HG03139 (cell line): ENCODE measurements at regions not wholly inside any gene's neighbourhood (a gene's known extent, or its start where the extent isn't known, plus 50 kb on each side); places are given as distances from the start of the nearest gene placed in this dataset.
"Not testable (repeated sequence)": the region's sequence is repeated elsewhere in the genome, so short reads cannot be mapped to it uniquely, and the experiment has no call there.

Source experiments
- ATAC-seq: cut with Tn5 transposase; IDR thresholded peaks from one replicate; pipeline ENCODE4 v1.9.1; 2021; ENCODE audit not compliant: unreplicated experiment

DNA sequence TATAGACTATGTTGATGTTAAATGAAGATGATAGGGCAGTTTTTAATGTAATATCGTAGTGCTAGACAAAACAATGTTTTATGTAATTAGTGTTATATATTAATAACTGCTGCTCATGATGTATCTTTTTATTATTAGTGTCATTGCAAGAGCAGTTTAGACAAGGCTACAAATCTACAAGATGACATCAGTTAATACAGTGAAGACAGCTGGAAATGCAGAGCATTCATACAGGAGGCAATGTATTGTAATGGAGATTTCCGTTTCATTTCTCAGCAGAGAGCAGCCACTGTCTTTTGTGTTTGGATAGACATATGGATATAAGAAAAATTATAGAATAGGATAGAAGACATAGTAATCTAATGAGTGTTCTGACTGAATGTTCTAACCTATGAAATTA, 178.0 kb downstream of the FOXG1 start:
- ATAC-seq: no peak

DNA sequence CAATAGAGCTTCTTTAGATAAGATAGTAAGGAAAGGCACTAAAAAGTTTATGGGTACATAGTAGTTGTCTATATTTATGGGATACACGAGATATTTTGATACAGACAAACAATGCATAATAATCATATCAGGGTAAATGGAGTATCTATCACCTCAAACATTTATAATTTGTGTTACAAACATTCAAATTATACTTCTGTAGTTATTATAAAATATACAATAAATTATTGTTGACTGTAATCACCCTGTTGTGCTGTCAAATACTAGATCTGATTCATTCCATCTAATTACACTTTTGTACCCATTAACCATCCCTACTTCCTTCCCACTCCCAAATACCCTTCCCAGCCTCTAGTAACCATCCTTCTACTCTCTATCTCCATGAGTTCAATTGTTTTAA, 179.7 kb downstream of the FOXG1 start:
- ATAC-seq: no peak

DNA sequence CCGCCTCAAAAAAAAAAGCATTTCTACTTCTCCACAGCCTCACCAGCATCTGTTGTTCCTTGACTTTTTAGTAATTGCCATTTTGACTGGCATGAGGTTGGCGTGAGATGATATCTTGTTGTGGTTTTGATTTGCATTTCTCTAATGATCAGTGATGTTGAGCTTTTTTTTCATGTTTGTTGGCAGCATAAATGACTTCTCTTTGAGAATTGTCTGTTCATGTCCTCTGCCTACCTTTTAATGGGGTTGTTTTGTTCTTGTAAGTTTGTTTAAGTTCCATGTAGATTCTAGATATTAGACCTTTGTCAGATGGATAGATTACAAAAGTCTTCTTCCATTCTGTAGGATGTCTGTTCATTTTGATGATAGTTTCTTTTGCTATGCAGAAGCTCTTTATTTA, 182.9 kb downstream of the FOXG1 start:
- no peak for ATAC-seq

DNA sequence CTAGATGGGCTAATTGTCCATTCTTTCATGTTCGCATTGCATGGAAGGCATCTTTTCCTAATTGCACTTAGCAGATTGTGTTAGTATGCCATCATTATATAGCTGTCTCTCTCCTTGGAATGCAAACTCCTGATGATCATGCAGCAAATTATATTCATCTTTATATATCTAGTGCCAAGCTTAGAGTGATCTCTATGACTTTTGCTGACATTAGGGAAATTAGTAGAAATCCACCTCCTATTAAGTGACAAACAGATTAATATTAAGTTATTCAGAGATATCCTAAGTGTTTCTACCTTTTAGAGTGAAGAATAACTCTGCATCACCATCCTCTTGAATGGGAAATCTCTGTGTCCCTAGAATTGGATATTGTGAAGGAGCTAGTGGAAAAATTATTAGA, 185.6 kb downstream of the FOXG1 start:
- no peak for ATAC-seq

DNA sequence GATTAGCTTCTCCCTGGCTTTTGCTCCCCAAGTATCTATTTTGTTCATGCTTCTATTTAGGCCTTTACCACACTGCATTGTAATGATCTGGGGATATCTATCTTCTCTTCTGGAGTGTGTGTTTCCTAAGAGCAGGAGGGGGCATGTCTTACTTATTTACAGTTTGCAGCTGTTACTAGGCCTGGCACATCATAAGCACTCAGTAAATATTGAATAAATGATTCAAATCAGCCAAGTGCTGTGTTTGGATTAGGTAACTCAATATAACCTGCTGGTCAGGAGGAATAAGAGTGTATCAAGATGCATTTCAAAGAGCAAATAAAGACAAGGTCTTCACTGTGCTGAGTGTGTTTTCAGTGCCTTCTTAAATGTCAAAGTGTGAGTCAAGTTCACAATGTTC, 186.1 kb downstream of the FOXG1 start:
- no peak for ATAC-seq

DNA sequence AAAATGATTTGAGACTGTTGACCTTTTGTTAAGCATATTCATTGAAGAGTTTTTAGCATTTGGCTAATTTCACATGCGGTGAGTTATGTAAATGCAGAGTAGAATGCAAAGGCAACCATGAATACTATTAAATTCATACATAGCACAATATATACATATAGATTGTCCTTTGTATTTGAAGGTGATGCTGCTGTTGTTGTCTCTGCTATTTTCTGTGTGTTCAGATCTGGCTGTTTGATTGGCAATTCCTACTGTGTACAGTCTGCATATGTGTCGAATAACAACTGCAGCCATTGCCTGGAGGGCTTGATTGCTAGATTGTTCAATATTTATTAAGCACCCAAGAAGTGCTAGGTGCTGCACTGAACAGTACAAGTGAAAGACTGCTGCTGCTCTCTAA, 187.4 kb downstream of the FOXG1 start:
- no peak for ATAC-seq

DNA sequence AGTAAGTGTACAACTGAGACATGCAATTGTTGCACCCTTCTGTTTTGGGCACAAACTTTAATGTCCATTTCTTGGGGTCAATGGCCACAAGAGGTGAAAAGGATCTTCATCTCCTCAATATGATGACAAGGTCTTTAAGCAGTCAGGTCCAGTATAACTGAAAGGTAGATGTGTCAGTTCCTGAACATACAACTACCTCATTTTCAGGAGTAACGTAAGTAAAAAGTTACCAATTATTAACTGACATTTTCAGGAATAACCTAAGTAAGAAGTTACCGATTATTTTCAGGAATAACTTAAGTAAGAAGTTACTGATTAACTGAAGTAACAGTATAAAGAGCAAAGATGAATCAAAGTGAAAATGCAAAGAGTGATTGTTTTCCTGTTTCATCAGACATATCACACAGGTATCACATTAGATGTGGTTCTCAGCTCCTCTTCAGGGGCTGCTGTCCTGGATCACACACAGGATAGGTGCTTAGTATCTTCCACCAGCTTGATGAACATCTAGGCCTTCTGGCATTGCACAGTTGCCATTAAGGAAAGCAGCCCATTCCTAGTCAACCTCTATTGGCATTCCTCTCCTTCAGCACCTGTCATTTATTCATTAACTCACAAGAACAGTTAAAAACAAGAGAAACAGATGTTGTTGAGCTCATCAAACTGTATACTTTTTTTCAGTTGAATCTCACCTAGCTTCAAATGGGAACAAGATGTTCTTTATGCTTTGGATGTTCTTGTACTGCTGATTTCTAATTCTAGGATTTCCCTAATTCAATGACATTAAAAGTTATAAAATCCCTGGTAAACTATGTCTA, 200.0 kb downstream of the FOXG1 start:
- peak; percentile 82 for ATAC-seq

DNA sequence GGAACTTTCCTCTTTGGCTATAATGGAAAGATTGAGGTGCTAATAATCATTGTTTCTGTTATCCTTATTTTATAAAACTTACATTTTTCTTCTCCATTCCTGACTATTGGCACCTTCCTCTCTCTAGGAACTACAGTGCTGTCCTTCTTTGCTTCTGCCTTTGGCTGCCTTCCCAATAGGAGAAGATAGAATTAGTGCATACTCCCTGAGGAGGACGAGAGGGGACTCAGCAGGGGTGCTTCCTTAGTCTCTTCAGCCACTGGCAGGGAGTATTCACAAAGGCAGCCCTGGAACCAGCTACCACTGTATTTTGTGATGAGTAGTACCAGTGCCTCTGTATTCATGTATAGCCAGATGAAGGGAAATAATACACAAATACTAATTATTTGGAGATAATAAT, 208.5 kb downstream of the FOXG1 start:
- no peak for ATAC-seq

DNA sequence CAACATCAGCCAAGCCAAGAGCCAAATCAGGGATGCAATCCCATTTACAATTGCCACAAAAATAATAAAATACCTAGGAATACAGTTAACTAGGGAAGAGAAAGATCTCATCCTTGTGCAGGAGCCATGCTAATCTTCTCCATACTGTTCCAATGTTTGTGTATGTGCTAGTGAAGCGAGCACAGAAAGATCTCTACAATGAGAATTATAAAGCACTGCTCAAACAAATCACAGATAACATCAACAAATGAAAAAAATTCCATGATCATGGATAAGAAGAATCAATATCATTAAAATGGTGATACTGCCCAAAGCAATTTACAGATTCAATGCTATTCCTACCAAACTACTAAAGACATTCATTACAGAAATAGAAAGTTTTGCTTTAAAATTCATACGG, 215.6 kb downstream of the FOXG1 start:
- ATAC-seq: no peak

DNA sequence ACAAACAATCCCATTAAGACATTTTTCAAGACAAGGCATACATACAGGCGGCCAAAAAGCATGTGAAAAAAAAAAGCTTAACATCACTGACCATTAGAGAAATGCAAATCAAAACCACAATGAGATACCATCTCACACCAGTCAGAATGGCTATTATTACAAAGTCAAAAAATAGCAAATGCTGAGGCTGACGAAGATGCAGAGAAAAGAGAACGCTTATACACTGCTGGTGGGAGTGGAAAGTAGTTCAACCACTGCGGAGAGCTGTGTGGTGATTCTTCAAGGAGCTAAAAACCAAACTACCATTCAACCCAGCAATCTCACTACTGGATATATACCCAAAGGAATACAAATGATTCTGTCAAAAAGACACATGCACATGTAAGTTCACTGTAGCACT, 216.7 kb downstream of the FOXG1 start:
- ATAC-seq: no peak

DNA sequence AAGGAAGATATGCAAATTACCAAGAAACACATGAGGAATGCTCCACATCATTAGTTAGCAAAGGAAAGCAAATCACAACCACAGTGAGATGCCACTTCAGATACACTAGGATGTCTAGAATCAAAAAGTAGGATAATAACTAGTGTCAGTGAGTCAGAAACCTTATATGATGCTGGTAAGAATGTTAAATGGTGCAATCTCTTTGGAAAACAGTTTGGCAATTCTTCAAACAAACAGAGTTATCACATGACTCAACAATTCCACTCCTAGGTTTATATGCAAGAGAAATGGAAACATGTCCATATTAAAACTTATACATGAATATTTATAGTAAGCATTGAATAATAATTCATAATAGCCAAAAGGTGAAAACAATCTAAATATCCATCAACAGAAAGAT, 220.9 kb downstream of the FOXG1 start:
- no peak for ATAC-seq

DNA sequence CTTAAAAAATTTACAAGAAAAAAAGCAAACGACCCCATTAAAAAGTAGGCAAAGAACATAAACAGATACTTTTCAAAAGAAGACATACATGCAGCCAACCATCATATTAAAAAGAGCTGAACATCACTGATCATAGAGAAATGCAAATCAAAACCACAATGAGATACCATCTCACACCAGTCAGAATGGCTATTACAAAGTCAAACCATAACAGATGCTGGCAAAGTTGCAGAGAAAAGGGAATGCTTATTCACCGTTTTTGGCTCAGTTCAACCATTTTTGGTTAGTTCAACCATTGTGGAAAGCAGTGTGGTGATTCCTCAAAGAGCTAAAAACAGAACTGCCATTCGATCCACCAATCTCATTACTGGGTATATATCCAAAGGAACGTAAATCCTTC, 230.6 kb downstream of the FOXG1 start:
- ATAC-seq: not testable (repeated sequence)

DNA sequence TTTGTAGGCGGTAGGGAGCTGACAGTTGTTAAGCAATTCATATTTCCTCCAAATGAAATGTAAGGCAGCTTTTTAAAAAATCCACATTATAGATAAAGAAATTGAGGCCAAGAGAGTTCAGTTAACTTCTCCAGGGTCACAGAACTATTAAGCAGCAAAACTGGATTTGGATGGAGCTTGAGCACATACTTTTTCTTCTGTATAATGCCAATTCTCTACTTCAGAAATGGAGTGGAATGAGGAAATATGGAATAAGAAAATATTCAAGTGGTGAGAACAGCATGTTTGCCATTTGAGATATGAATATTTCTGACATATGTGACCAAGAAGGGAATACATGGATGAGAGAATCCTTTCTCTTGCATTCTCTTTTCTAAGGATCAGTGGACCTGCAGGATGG, 233.1 kb downstream of the FOXG1 start:
- no peak for ATAC-seq

DNA sequence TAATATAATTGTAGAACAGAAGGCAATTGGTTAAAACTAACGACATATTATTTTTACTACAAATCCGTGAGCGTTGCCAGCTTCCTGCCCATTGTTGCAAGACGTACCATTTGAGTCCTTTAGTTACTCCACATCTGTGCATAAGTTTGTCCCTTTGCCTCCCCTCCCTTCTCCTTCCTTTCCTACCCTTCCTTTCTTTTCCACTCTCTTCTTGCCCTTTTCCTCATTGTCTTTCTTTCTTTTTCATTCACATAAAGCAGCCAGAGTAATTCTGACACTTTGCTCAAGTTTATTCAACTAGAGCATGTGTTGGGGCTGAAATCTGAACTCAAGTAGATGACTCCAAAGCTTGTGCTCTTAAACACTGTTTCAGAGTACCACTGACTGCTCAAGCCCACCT, 239.1 kb downstream of the FOXG1 start:
- no peak for ATAC-seq

DNA sequence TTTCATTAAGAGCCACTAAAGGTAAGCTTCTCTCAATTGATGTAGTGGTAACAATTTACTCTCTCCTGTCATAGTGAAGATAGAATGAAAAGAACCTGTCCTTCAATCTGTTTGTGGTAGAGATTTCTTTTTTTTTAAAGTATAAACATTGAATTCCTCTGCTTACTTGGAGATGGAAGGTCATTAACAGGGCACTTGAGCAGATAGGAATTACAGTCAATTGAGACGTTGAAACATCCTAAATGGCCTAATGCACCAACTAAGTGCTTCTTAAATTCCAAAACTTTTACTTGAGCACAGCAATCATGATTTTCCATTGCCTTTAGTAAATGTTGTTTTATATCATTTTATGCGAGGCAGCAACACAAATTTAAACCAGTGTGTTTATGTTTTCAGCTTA, 241.4 kb downstream of the FOXG1 start:
- no peak for ATAC-seq

DNA sequence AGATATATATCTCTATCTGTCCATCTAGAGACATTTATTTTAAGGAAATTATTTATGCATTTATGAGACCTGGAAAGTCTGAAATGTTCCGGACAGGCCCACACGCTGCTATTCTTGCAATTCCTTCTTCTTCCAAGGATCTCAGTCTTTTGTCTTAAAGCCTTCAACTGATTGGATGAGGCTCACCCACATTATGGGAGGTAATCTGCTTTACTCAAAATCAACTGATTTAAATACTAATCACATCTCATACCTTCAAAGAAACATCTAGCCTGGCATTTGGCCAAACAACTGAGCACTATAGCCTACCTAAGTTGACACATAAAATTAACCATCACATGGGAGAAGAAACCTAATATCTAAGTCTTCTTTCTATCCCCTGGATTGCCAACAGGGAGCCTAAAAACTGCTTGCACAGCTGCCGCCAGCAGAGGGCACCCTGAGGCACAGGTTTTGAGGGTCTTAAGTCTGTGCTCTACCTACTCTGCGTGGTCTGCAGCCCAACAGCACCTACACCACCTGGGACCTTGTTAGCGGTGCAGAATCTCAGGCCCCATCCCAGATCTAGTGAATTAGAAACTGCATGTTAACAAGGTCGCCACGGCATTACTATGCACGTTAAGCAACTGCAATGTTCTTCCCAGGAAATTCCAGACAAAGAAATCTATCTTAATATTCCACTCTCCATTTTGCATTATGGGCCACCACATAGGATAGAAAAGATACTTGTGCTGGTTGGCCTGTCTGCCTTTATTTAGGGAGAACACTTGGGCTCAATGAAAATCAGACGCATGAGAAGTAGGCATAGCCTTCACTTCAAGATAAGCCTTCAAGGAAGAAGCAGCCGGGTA, 249.7 kb downstream of the FOXG1 start:
- no peak for ATAC-seq

DNA sequence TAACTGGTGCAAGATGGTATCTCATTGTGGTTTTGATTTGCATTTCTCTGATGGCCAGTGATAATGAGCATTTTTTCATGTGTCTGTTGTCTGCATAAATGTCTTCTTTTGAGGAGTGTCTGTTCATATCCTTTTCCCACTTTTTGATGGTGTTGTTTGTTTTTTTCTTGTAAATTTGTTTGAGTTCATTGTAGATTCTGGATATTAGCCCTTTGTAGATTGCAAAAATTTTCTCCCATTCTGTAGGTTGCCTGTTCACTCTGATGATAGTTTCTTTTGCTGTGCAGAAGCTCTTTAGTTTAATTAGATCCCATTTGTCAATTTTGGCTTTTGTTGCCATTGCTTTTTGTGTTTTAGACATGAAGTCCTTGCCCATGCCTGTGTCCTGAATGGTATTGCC, 256.9 kb downstream of the FOXG1 start:
- not testable (repeated sequence) for ATAC-seq

DNA sequence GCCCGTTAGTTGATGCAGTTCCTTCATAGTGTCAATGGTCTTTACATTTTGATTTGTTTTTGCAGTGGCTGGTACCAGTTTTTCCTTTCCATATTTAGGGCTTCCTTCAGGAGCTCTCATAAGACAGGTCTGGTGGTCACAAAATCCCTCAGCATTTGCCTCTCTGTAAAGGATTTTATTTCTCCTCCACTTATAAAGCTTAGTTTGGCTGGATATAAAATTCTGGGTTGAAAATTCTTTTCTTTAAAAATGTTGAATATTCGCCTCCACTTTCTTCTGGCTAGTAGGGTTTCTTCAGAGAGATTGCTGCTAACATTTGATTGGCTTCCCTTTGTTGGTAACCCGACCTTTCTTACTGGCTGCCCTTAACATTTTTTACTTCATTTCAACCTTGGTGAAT, 260.9 kb downstream of the FOXG1 start:
- ATAC-seq: not testable (repeated sequence)

DNA sequence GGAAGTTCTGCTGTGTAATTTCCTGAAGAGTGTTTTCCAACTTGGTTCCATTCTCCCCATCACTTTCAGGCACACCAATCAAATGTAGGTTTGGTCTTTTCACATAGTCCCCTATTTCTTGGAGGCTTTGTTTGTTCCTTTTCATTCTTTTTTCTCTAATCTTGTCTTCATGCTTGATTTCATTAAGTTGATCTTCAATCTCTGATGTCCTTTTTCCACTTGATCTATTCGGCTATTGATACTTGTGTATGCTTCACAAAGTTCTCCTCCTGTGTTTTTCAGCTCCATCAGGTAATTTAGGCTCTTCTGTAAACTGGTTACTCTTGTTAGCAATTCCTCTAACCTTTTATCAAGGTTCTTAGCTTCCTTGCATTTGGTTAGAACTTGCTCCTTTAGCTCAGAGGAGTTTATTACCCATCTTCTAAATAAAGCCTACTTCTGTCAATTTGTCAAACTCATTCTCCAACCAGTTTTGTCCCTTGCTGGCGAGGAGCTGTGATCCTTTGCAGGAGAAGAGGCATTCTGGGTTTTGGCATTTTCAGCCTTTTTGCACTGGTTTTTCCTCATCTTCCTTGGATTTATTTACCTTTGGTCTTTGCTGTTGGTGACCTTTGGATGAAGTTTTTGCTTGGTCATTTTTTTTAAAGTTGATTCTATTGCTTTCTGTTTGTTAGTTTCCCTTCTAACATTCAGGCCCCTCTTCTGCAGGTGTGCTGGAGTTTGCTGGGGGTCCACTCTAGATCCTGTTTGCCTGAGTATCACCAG, 261.5 kb downstream of the FOXG1 start:
- not testable (repeated sequence) for ATAC-seq

DNA sequence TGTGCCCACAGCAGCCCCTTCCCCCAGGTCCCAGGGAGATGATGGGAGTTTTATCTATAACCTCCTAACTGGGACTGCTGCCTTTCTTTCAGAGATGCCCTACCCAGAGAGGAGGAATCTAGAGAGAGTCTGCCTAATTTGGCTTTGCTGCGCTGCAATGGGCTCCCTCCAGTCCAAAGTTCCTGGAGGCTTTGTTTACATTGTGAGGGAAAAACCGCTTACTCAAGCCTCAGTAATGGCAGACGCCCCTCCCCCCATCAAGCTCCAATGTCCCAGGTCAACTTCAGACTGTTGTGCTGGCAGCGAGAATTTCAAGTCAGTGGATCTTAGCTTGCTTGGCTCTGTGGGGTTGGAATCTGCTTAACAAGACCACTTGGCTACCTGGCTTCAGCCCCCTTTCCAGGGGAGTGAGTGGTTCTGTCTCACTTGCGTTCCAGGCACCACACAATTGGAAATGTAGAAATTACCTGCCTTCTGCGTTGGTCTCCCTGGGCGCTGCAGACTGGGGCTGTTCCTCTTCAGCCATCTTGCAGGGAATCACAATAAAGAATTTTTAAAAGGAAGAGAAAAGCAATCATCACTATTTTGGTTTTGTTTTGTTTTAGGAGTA, 262.5 kb downstream of the FOXG1 start:
- no peak for ATAC-seq

DNA sequence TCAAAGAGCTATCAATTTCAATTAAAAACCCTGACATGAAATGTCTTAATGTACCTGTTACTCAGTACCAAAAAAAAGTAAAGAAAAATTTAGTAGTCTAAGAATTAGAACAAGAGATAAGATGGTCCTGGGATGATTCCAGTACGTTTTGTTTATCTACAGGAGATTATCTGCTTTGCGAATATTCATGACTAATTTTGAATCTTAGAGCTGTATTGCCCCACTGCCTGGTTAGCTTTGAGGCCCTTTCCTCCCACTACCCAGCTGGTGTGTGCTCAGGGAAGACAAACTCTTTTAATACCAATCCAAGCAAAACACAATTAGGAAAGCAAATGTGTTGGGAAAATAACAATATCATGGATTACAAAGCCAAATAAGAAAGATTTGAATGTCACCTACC, 263.5 kb downstream of the FOXG1 start:
- ATAC-seq: no peak
